Left kidney (tissue), 1 donor: ENCODE measurements at regions not wholly inside any gene's neighbourhood (a gene's known extent, or its start where the extent isn't known, plus 50 kb on each side); places are given as distances from the start of the nearest gene placed in this dataset.

Experiments used
- DNase-seq: peaks from one replicate; pipeline ENCODE4 v3.0.0-alpha.2; 2013

DNA sequence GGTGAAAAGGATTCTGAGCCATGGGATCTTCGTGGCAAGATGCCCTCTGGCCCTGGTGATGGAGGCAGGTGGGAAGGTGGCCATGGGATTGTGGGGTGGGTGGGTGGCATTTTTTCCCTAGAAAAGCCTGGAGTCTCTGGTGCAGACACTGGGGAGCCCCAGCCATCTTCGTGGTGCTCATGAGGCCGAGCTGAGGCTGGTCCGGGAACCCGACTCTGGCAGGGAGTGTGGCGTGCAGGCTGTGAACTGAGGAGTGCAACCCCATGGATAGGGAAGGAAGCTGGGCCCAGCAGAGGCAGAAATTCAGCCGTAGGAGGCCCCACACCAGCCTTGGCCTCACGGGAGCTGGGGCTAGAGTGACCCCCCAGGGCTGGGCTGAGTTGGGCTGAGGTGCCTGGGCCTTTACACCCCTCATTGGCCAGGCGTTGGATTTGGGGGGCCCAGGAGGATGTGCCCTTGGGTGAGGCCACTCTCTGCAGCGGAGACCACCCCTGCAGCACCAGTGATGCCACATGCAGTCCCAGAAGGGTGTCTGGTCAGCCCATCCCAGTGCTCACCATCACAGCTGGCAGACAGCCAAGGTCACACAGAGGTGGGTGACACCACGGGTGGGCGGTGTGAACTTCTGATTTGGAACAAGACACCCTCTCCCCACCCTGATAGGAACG lies 115.6 kb upstream of the HDAC4 start:
- DNase-seq = no peak

DNA sequence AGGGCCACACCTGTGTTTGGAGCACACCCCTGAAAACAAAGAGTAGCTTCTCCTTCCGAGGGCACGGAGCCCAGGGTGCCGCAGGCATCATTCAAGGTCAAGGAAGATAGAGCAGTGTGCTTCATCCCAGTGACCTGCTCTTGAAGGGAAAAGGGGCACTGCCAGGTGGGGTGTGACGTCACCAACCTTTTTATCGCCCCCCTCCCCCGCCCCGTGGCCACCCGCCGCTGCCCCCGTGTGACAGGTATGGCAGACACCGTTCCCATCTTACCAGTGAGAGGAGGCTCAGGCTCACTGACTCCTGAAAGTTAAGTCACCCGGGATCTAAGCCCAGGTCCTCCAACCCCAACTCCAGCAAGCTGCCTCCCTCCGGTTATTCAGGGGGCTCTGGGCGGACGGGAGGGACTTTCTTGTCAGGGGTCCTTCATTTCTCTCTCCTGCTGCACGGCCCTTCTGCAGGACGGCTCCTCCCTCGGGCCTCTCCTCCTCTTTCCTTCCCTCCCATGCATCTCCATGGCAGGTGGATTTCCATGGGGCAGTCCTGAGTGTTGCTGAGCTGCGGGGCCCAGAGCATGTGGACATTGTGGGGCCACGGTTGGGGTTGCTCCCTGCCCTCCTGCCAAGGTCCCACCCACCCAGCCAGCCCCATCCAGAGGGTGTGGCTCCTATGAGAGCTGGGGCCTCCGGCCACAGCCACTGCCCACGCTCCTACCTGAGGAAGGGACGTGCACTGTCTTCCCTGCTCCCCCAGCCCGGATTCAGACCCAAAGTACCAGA lies 114.1 kb upstream of the HDAC4 start:
- DNase-seq = no peak

DNA sequence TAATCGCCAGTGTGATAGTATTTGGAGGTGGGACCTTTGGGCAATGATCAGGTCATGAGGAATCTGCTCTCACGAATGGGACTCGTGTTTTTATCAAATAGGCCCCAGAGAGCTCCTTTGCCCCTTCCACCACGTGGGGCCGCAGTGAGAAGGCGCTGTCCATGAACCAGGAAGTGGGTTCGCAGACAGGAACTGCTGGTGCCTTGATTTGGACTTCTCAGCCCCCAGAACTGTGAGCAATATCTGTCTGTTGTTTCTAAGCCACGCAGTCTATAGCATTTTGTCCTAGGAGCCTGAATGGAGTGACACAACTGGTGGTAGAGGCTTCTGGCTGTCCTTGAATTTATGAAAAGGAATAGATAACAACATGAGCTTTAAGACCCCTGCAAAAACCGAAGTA lies 111.2 kb upstream of the HDAC4 start:
- no peak for DNase-seq

DNA sequence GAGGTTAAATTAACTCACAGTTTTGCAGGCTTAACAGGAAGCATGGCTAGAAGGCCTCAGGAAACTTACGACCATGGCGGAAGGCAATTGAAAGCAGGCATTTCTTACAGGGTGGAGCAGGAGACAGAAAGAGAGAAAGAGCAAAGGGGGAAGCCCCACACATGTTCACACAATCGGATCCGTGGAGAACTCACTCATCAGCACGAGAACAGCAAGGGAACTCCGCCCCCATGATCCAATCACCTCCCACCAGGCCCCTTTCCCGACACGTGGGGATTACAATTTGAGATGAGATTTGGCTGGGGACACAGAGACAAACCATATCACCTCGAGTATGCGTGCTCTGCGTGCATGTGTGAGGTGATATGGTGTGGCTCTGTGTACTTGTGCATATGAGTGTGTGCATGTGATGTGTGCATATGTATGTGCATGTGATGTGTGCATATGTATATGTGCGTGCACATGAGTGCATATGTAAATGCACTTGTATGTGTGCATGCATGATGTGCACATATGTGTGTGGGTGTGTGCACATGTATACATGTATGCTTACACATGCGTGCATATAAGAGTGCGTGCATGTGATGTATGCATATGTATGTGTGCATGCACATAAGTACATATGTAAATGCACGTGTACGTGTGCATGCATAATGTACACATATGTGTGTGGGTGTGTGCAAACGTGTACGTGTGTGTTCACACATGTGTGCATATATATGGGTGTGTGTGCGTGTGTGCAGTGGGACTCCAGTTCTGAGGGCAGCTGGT lies 108.7 kb upstream of the HDAC4 start:
- no peak for DNase-seq

DNA sequence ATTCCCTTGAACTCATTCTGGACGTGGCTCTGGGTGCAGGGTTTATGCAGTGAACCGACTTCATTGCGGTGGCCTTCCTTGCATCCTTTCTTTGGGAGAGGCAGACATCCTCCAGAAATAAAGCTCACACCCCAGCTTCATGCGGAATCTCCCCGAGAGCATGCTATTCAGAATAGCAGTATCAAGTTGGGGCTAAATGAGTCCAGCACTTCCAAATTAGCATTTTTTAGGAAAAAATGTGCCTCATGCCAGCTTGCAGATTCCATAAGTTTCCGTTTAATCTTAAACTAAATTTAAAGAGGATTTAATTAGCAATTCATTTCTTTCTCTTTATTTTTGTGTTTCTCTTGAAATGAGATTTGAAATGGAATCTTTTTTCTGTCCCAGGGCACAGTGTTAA lies 107.4 kb upstream of the HDAC4 start:
- no peak for DNase-seq

DNA sequence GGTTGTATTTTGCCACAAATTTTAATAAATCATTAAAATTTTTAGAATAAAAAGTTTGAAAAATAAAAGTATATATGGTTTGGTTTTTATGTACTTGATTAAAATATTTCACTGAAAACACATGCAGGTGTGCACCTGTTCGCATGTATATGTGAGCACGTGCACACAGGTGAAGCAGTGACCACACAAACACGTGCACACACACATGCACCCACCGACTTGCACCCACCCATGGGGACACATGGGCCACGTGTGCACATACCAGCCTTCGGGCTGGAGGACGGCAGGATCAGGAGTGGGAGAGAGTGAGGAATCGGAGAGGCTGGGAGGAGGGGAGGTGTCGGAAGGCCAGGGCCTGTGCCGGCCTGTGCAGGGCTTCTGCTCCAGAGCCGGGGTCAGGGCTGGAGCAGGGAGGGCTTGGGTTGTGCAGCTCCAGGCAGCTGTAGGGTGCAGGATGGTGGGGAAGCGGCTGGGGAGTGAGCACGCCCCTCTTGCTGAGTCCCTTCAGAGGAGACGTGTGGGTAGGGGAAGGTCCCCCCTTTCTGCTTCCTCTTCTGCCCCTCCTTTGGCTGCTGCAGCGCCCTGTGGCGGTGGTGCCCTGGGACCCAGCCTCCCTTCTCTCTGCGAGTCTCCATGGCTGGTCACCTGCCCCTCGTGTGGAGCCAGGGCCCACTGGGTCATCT lies 106.9 kb upstream of the HDAC4 start:
- no peak for DNase-seq

DNA sequence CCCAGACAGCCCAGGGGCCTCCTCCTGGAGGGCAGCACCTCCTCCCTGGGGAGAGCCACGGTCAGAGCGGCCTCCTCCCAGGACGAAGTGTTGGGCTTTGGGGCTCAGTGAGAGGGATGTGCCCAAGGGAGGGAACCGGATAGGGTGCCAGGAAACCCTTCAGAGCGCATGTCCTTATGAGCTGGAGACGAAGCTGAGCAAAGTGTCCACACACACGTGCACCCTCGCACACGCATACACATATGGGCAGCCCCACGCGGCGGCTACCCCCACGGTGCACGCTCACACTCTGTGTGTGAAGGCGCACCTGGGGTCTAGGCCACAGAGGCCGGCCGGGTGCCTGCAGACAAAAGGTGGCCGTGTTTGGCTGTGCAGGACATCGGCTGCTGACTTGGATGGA lies 106.1 kb upstream of the HDAC4 start:
- DNase-seq = no peak

DNA sequence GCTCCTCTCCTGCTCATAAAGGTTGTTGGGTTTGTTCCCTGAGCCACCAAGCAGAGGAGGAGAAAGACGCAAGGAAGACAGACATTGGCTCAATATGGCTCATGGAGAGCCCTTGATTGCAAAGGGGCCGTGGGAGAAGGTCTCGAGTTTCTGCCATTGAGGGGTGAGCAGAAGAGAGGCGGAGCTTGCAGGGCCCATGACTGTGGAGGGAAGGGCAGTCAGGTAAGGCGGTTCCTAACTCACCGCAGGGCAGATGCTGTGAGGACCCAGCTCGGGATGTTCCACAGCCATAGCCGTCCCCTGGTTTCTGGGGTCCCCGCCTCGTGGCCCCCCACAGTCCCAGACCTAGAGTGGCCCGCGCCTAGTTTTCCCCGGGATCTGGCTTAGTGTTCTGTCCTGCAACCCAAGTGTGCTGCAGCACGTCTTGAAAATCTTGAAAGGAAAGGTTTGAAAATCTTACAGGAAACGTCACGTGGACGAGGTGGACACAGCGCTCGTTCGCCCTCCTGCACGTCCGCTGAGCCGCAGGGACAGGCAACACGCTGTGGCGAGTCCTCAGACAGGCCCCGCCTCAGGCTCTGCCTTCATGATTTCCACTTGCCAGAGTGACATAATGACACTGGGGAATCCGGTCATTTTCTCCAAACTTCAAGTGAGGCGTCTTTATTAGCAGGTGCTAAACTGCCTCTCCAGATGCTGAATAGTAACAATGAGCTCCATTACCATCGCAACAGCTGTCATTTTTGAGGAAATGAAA lies 105.5 kb upstream of the HDAC4 start:
- no peak for DNase-seq

DNA sequence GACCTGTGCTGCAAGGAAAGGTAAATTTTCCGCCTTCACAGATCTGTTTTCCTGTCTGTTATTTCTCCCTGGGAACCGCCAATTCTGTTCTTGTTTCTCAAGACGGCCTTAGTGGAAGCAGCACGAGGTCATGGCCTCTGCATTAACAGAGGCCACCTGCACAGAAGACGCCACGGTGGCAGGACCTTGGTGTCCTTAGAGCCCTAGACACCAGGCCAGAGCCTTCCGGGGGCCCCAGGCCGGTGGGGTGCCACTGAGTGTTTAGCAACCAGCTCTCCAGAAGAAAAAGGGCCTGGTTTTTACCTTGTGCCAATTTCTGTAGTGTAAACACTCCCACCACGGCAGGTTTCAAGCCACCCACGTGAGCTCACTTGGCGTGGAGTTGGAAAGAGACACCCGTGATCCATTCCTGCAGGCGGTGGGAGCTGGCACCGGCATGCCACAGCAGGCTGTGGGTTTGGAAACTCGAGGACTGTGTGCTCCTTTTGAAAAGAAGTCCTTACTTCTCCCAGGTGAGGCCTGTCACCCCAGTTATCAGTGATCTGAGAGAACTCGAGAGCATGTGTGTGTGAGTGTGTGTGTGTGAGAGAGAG lies 103.9 kb upstream of the HDAC4 start:
- no peak for DNase-seq

DNA sequence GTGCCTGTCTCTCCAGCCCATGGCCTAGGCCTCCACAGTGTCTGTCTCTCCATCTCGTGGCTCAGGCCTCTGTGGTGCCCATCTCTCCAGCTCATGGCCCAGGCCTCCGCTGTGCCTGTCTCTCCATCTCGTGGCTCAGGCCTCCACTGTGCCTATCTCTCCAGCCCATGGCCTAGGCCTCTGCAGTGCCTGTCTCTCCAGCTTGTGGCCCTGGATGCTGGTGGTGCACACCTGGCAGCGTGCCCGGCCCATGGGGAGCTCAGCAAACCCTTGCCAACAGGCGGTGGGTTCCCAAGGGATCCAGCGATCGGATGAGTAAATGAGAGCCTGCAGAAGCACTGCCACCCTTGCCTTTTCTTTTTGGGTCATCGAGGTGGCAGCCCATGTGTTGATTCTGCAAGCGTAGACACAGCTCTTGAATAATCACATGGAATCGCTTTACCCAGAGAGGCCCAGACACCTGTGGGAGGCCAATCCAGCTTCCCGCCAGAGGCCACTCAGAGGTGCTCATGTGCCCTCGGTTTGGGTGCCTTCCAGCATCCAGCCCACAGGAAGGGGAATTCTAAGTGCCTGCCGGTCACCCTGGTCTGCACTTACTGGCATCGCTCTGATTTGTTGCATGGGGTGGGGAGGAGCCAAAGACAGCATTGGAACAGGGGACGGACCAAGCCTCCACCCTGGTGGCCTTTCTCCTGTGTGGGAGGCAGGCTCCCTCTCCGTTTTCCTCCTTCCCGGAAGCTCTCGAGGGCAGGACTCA lies 101.8 kb upstream of the HDAC4 start:
- DNase-seq = no peak

DNA sequence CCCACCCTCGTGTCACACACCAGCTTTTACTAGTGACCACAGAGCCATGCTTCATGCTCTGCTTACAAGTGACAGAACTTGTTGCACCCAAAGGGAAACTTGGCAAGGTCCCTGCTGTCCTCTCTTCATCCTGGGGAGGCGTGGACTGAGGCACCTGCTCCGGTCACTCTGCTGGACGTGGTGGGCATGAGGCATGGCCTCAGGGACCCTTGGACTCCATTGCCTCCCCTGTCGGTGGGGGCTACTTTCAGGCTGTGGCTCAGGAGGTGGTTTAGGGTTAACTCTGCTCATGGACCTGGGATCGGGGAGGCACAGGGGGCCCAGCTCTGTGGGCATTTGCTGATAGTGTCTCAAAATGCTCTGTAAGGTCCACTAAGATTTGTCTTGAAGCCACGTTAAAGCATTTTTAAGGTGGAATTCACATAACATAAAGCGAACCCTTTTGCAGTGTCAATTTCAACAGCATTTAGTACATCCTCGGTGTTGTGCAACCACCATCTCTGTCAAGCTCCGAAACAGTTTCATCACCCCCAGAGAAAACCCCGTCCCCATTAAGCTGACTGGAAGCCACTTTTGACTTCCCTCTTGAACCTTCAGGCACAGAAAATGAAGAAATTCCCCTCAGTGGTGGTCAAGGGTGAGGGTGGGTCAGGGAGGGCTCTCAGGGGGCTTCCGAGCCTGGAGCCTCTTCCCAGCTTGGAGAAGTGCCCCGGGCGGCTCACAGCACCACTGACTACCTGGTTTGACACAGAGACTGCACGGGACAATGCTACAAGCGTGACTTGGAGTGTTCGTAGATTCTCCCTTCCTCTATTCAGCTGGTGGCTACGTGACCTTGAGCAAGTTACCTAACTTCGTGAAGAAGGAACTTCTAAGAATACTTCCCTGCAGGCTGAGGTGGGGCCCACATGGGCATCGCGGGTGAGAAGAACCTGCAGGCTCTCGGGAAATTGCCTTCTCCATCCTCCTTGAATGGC lies 100.0 kb upstream of the HDAC4 start:
- DNase-seq = no peak

DNA sequence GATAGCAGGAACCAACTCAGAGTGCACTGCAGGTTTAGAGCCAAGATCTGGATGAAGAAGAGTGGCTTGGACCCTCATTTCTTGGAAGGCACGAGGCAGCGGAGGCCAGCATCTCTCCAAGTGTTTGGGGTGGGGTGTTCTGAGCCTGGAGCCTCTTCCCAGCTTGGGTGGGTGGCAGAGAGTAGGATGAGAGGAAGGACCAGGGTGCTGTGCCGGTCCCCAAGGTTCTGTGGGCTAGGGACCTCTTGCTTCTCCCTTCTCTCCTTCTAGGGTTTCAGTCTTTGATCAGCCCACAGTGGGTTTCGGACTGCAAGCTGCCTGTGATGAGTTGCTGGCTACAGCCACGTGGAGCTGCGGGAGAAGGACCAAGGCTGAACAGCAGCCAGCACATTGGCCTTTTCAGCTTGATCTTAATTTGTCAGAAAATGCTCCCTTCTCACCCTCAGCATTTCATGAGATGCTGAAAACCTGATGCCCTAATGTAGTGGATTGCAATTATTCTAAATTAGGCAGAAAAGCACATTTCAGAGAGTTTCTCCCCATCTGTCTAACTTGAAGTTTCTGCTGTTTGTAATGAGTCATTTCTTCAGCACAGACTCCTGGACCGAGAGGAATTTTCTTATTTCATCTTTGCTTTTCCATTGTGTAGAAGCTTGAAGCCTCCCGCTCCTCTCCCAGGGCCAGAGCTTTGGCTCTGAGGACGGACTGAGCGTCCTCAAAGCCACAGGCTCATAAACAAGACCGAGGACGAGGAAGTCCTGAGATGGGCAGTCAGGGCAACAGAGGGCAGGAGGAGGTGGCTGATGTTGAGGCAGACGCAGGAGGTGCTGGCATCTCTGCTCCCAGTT lies 99.1 kb upstream of the HDAC4 start:
- DNase-seq = no peak

DNA sequence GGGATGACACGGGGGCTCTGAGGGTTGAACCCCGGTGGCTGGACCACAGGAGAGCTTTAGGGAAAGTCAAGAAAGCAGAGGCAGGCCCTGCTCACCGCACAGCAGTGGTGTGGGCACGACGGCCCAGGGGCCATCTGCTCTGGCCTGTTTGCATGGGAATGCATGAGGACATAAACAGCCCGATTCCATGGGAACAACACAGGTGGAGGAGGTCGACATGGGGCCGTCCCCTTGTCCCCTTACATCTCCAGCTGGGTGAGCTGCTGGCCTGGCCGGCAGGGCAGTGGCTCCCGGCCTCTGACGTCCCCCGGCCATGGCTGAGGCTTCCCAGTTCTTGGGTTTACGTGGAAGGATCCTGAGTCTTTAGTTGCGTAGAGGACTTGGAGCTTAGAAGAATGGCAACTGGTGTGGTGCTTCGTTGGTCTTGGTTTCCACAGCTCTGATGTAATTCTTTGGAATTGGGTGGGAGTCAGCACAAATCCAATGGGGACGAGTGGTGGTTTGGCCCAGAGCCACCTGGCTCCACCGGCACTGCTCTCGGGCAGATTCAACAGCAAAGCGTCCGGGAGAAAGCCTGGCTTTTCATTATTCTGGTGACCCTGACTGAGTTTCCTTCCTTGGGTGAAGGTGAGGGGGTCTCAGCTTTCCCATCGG lies 98.3 kb upstream of the HDAC4 start:
- DNase-seq = no peak

DNA sequence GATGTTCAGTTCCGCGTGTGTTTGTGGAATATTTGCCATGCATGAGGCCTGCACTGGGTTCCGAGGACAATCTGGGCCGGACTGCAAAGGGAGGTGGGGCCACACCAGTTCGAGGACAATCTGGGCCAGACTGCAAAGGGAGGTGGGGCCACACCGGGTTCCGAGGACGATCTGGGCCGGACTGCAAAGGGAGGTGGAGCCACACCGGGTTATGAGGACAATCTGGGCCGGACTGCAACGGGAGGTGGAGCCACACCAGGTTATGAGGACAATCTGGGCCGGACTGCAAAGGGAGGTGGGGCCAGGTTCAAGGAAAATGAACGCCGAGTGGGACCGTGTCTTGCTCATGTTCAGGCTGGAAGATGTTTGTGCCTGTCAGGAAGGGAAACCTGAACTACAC lies 97.8 kb upstream of the HDAC4 start:
- no peak for DNase-seq

DNA sequence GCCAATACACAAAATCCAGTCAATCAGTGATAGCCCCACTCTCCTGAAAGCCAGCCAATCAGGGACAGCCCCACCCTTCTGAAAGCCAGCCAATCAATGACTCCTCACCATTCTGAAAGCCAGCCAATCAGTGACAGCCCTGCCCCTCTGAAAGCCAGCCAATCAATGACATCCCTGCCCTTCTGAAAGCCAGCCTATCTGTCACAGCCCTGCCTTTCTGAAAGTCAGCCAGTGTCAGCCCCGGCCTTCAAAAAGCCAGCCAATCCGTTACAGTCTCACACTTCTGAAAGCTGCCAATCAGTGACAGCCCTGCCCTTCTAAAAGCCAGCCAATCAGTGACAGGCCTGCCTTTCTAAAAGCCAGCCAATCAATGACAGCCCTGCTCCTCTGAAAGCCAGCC lies 95.9 kb upstream of the HDAC4 start:
- no peak for DNase-seq

DNA sequence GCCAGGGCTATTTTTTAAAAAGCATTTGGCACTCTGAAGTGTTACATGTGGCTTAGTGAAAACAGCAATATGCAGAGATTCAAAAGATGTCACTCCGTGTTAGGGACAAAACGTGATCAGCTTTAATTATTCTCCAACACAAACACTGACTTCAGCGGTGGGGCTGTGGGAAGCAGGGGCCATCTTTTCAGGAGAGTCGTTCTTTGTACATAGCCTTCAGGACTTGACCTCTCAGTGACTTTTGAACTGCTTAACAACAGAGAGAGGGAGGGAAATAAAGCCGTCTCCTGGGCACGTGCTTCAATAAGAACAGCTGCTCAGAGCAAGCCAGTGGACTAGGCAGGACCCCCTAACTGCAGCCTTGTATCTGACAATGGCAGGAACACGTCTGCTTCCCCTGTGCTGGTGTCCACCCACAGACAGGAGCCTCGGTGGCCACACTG lies 95.0 kb upstream of the HDAC4 start:
- peak; percentile 34 for DNase-seq

DNA sequence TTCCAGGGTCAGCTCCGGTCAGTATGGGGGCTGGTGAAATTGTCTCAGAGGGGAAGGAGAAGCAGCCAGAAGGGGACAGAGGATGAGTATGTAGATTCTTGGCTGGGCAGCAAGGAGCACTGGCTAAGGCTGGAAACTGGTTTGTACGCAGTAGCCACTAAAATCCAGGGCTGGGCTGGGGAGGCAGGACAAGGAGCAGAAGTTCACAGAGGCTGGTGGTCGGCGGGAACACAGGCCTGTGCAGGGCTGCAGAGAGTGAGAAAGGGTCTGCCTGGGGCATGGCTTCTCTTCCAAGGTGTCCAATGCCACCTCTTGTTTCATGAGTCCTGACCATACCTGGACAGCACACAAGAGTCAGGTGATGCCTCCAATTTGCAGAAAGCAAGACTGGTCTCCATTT lies 94.4 kb upstream of the HDAC4 start:
- DNase-seq = no peak

DNA sequence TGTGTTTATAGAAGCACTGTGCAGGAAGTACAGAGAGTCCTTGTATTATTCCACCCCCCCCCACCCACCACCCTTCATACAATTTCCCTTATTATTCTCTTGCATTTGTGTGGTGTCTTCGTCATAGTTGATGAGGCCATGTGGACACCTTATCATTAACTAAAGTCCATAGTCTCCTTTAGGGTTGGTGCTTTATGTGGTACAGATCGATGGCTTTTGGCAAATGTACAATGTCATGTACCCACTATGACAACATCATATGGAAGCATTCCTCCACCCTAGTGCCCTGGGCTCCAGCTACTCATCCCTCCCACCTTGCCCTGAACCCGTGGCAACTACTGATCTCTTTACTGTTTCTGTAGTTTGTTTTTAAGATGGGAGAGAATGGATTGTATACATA lies 93.8 kb upstream of the HDAC4 start:
- no peak for DNase-seq
